Psoas muscle (tissue), 7 donors: ENCODE measurements at regions not wholly inside any gene's neighbourhood (a gene's known extent, or its start where the extent isn't known, plus 50 kb on each side); places are given as distances from the start of the nearest gene placed in this dataset.

Experiments used
- ATAC-seq, 4 donors: fragments of 200-7000 bp; cut with Tn5 transposase; one replicate each; pipeline ENCODE4 v1.9.1; 2020; ENCODE audit warnings: moderate library complexity in 3 of 4, mild to moderate bottlenecking in 2 of 4
- DNase-seq, 2 donors: peaks; one replicate each; pipeline ENCODE4 v3.0.0-alpha.2; 2020
- H3K27ac ChIP-seq: fragments of 200-600 bp; one replicate; pipeline ENCODE4 v1.8.0; 2022
- H3K27me3 ChIP-seq, 3 donors: fragments of 200-600 bp in 1 of 3; one replicate each; pipeline versions ENCODE4 v1.6.1 to v1.8.0; 2013 to 2022; ENCODE audit warnings: low read length in 2 of 3, mild to moderate bottlenecking in 2 of 3, moderate library complexity in 1 of 3; ENCODE audit not compliant: insufficient read depth in 3 of 3
- H3K36me3 ChIP-seq, 2 donors: fragments of 200-600 bp in 1 of 2; one replicate each; pipeline versions ENCODE4 v1.6.1 to v1.8.0; 2013 to 2022; ENCODE audit warnings: low read depth in 1 of 2, mild to moderate bottlenecking in 1 of 2, moderate library complexity in 1 of 2; ENCODE audit not compliant: insufficient read depth in 1 of 2
- H3K4me1 ChIP-seq: fragments of 200-600 bp; one replicate; pipeline ENCODE4 v1.8.0; 2022
- H3K4me3 ChIP-seq: fragments of 200-600 bp; one replicate; pipeline ENCODE4 v1.8.0; 2022; ENCODE audit warnings: mild to moderate bottlenecking
- H3K9me3 ChIP-seq: fragments of 200-600 bp; one replicate; pipeline ENCODE4 v1.8.0; 2022
- CTCF ChIP-seq: fragments of 200-600 bp; IDR thresholded peaks from one replicate; pipeline ENCODE4 v1.8.0; 2022; ENCODE audit warnings: antibody characterized with exemption
- WGBS, 3 donors: extraction: QIAGEN DNeasy Blood & Tissue Kit; methylation state at CpG; one replicate each; pipeline versions ENCODE4 v1.1.6 to v1.1.7; 2013; 5-methylcytosine and 5-hydroxymethylcytosine counted together
- intact Hi-C, 2 donors: fragments of 100-400 bp; cut with DNase I; formaldehyde crosslinking; loops; one replicate each; pipeline versions ENCODE4 v1.11.0 to v1.14.2; 2022
- donor health status: healthy with polysubstance abuse.
- donor health status: DM: no; HTN: no; CAD: no; lungs with moderate emphysema.
- donor health status: Bipolar disorder and iron deficiency.
- donor health status: healthy.
- donor health status: DM: yes; HTN: yes; CAD: no.
- donor health status: DM: no; HTN: no; CAD: no.
- donor health status: DM: yes; HTN: yes; CAD: no.

- Histone ChIP-seq H3K27me3 (no peaks in the 10 kb centered on the region), H3K27ac (no peak overlapping the region), H3K4me1 (no peaks in the 10 kb centered on the region), H3K4me3 (no peak overlapping the region), H3K36me3 (no peaks in the 10 kb centered on the region), H3K9me3 (peaks cover 12% of the 10 kb centered on the region)
- intact Hi-C loops, result no loop called here
- DNase-seq (no peak), ATAC-seq (no peak)
- 83 to 90% (median 86%) methylated on average over 3 of the region's 3 CpGs for WGBS, 3 donors
- TF ChIP-seq CTCF, result no peak
These were observed 236.6 kb downstream of the ANAPC1 start for GRCh38 chr2:111647359-111647758.

GRCh38 chr2:111652038-111652437 is 232.0 kb downstream of the ANAPC1 start:
- no peak overlapping the region for H3K27ac ChIP-seq
- no peaks in the 10 kb centered on the region for H3K36me3 ChIP-seq
- peaks cover 3% of the 10 kb centered on the region for H3K9me3 ChIP-seq
- no peaks in the 10 kb centered on the region for H3K27me3 ChIP-seq
- DNase-seq (no peak), ATAC-seq (no peak)
- intact Hi-C loops, result no loop called here
- no peak for TF ChIP-seq CTCF
- WGBS, 3 donors, result 96 to 97% (median 96%) methylated on average over 4 of the region's 4 CpGs
- no peaks in the 10 kb centered on the region for H3K4me1 ChIP-seq
- no peak overlapping the region for H3K4me3 ChIP-seq

GRCh38 chr2:111652681-111653080 is 231.3 kb downstream of the ANAPC1 start:
- TF ChIP-seq CTCF, result no peak
- Histone ChIP-seq H3K4me1 (no peaks in the 10 kb centered on the region), H3K27me3 (no peaks in the 10 kb centered on the region), H3K36me3 (no peaks in the 10 kb centered on the region), H3K27ac (no peak overlapping the region), H3K9me3 (no peaks in the 10 kb centered on the region), H3K4me3 (no peak overlapping the region)
- intact Hi-C loops, result no loop called here
- 86 to 92% (median 86%) methylated on average over 1 of the region's 1 CpG for WGBS, 3 donors
- ATAC-seq, result no peak
- no peak for DNase-seq

- H3K27ac ChIP-seq, result no peak overlapping the region
- 96 to 100% (median 97%) methylated on average over 1 of the region's 1 CpG for WGBS, 3 donors
- no peaks in the 10 kb centered on the region for H3K27me3 ChIP-seq
- H3K9me3 ChIP-seq, result no peaks in the 10 kb centered on the region
- intact Hi-C loops, result no loop called here
- H3K36me3 ChIP-seq, result no peaks in the 10 kb centered on the region
- TF ChIP-seq CTCF, result no peak
- no peak overlapping the region for H3K4me3 ChIP-seq
- ATAC-seq, result no peak
- H3K4me1 ChIP-seq, result no peaks in the 10 kb centered on the region
- no peak for DNase-seq
These were observed 230.8 kb downstream of the ANAPC1 start for GRCh38 chr2:111653103-111653624.

- Histone ChIP-seq H3K27me3 (no peaks in the 10 kb centered on the region), H3K27ac (no peak overlapping the region), H3K4me1 (peaks cover under 1% of the 10 kb centered on the region), H3K36me3 (no peaks in the 10 kb centered on the region), H3K9me3 (no peaks in the 10 kb centered on the region), H3K4me3 (no peak overlapping the region)
- DNase-seq (no peak), ATAC-seq (no peak)
- intact Hi-C loops, result no loop called here
- 80 to 82% (median 81%) methylated on average over 4 of the region's 4 CpGs for WGBS, 3 donors
- TF ChIP-seq CTCF, result no peak
These were observed 230.1 kb downstream of the ANAPC1 start for GRCh38 chr2:111653913-111654312.
